ENCODE measurements at regions not wholly inside any gene's neighbourhood (a gene's known extent, or its start where the extent isn't known, plus 50 kb on each side); places are given as distances from the start of the nearest gene placed in this dataset.

DNA sequence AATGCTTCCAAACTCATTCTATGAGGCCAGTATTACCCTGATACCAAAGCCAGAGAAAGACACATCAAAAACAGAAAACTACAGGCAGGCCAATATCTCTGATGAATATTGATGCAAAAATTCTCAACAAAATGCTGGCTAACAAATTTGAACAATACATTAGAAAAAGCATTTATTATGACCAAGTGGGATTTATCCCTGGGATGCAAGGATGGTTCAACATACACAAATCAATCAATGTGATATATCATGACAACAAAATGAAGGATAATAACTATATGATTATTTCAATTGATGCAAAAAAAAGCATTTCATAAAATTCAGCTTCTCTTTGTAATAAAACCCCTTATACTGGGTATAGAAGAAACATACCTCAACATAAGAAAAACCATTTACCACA is 550.9 kb downstream of the ADCYAP1 start:
- ChIA-PET CTCF (no interaction called here), POLR2A (no interaction called here)
- TF ChIP-seq, protein P1, sequence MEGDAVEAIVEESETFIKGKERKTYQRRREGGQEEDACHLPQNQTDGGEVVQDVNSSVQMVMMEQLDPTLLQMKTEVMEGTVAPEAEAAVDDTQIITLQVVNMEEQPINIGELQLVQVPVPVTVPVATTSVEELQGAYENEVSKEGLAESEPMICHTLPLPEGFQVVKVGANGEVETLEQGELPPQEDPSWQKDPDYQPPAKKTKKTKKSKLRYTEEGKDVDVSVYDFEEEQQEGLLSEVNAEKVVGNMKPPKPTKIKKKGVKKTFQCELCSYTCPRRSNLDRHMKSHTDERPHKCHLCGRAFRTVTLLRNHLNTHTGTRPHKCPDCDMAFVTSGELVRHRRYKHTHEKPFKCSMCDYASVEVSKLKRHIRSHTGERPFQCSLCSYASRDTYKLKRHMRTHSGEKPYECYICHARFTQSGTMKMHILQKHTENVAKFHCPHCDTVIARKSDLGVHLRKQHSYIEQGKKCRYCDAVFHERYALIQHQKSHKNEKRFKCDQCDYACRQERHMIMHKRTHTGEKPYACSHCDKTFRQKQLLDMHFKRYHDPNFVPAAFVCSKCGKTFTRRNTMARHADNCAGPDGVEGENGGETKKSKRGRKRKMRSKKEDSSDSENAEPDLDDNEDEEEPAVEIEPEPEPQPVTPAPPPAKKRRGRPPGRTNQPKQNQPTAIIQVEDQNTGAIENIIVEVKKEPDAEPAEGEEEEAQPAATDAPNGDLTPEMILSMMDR (IDR thresholded peaks at IDR 0.05; ENCODE audit: insufficient read depth, low read depth, low read length), result no peak
- DNase-seq (ENCODE audit: low read depth), result no peak
- Histone ChIP-seq H3K4me3 (ENCODE audit: low read depth, low read length) (no peak overlapping the region), H3K36me3 (ENCODE audit: control insufficient read depth, insufficient read depth, low read length) (no peaks in the 10 kb centered on the region), H3K27me3 (ENCODE audit: control insufficient read depth, insufficient read depth, low read length) (no peaks in the 10 kb centered on the region)

DNA sequence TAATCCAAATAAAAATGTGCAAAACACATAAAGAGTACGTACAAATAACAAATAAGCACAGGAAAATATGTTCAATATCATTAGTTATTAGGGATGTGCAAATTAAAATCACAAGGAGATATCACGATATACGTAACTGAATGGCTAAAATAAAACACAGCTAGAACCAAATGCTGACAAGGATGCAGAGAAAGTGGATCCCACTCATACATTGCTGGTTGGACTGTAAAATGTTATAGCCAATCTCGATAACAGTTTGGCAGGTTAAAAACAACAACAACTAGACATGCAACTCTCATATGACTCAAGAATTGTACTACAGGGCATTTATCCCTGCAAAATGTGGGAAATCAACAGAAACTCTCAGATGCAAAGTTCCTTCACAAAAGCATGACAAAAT is 553.9 kb downstream of the ADCYAP1 start:
- TF ChIP-seq, protein P1 (IDR thresholded peaks at IDR 0.05; ENCODE audit: insufficient read depth, low read depth, low read length), result no peak
- Histone ChIP-seq H3K4me3 (ENCODE audit: low read depth, low read length) (no peak overlapping the region), H3K27me3 (ENCODE audit: control insufficient read depth, insufficient read depth, low read length) (no peaks in the 10 kb centered on the region), H3K36me3 (ENCODE audit: control insufficient read depth, insufficient read depth, low read length) (no peaks in the 10 kb centered on the region)
- DNase-seq (ENCODE audit: low read depth), result no peak
- ChIA-PET CTCF (no interaction called here), POLR2A (no interaction called here)

DNA sequence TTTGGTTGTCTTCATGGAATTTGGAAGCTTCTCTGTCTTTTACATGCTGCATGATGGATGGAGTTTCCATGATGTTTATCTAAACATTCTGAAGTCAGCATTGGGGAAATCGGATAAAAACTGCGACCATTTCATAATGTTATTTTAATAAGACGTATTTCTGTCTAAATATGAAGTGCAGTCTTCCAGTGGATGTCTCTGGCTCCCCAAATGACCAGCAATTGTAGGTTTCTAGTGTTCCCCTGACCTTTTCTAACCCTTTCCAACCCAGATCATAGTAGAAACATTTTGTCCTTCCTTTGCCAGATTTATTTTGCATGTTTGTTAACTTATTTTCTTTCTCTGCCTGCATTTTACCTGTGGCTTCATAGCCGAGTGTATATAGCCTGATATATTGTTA is 559.3 kb downstream of the ADCYAP1 start:
- DNase-seq (ENCODE audit: low read depth), result no peak
- no peaks in the 10 kb centered on the region for H3K27me3 ChIP-seq (ENCODE audit: control insufficient read depth, insufficient read depth, low read length)
- ChIA-PET POLR2A (no interaction called here), CTCF (no interaction called here)
- no peak overlapping the region for H3K4me3 ChIP-seq (ENCODE audit: low read depth, low read length)
- H3K36me3 ChIP-seq (ENCODE audit: control insufficient read depth, insufficient read depth, low read length), result no peaks in the 10 kb centered on the region
- TF ChIP-seq, protein P1 (IDR thresholded peaks at IDR 0.05; ENCODE audit: insufficient read depth, low read depth, low read length), result no peak

DNA sequence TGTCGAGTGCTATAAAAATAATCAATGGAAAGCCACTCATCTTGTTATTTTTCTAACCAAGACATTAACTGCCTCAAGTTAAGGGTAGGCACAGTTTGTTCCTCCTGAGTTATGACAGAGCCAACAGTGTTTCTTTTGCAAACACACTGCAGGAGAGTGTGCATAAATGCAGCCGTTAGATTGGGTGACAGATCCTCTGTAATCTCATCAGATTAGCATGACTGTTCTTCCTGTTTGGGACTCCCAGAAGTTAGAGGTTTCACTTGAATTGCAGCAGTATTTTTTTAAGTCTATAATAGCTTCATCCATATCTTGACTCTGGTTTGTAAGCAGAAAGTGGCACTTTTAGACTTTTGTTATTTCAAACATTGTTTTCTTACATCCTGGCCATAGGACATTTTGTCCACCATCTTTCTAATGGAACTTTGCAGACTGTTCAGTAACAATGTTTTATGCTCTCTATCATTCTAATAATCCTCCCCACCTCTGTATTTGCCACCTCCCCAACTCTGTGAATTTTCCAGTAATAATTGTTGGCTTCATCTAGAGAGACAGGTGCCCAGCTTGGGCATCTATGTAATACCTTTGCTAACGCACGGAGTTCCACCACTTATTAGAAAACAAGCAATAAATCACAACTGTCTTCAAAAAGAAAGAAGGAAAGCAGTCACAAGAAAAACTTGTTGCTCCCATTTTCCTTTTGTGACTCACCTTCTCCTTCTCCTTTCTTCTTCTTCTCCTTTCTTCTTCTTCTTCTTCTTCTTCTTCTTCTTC is 560.0 kb downstream of the ADCYAP1 start:
- Histone ChIP-seq H3K27me3 (ENCODE audit: control insufficient read depth, insufficient read depth, low read length) (no peaks in the 10 kb centered on the region), H3K36me3 (ENCODE audit: control insufficient read depth, insufficient read depth, low read length) (no peaks in the 10 kb centered on the region), H3K4me3 (ENCODE audit: low read depth, low read length) (no peak overlapping the region)
- POLR2A ChIA-PET, result no interaction called here
- CTCF ChIA-PET, result no interaction called here
- TF ChIP-seq, protein P1 (IDR thresholded peaks at IDR 0.05; ENCODE audit: insufficient read depth, low read depth, low read length), result no peak
- DNase-seq (ENCODE audit: low read depth), result no peak

DNA sequence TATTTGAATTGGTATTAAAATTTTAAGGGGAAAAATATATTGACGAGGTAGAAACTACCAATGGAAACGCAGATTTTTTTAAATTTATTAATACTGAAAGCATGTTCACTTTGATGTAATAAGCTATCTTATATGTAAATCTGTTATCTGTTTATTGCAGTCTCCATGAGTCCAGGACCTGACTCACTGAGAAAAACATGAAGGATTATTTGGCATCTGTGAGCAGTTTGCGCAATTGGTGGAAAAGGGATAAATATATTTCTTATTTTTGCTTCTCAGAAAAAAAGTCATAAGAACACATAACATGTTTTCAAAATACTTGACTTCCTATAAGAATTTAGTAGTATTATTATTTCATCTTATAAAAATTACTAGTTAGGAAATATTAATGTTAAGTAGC is 561.4 kb downstream of the ADCYAP1 start:
- TF ChIP-seq, protein P1 (IDR thresholded peaks at IDR 0.05; ENCODE audit: insufficient read depth, low read depth, low read length), result no peak
- ChIA-PET POLR2A (no interaction called here), CTCF (no interaction called here)

More for the DNA sequence above, 561.4 kb downstream of the ADCYAP1 start:
- DNase-seq (ENCODE audit: low read depth), result no peak
- H3K36me3 ChIP-seq (ENCODE audit: control insufficient read depth, insufficient read depth, low read length), result no peaks in the 10 kb centered on the region
- no peak overlapping the region for H3K4me3 ChIP-seq (ENCODE audit: low read depth, low read length)
- H3K27me3 ChIP-seq (ENCODE audit: control insufficient read depth, insufficient read depth, low read length), result no peaks in the 10 kb centered on the region

All from BJ (cell line).